Tibial artery (tissue), 4 donors: ENCODE measurements at regions not wholly inside any gene's neighbourhood (a gene's known extent, or its start where the extent isn't known, plus 50 kb on each side); places are given as distances from the start of the nearest gene placed in this dataset.

Source experiments
- DNase-seq, 2 donors: peaks; one replicate each; pipeline ENCODE4 v3.0.0-alpha.2; 2019
- H3K27ac ChIP-seq, 2 donors: fragments of 200-600 bp; sonication (generic) in 1 of 2; 1 replicate in 1 of 2; 2 replicates in 1 of 2; pipeline ENCODE4 v1.5.1; 2018 to 2019; ENCODE audit warnings: mild to moderate bottlenecking in 1 of 2
- H3K27me3 ChIP-seq, 2 donors: fragments of 200-600 bp; sonication (generic) in 1 of 2; one replicate each; pipeline versions ENCODE4 v1.5.1 to v1.6.0; 2016 to 2019
- H3K36me3 ChIP-seq, 3 donors: fragments of 200-600 bp; sonication (generic) in 2 of 3; one replicate each; pipeline ENCODE4 v1.5.1; 2016 to 2019; ENCODE audit warnings: mild to moderate bottlenecking in 2 of 3
- H3K4me1 ChIP-seq, 4 donors: fragments of 200-600 bp; sonication (generic) in 2 of 4; 1 replicate in 3 of 4; 2 replicates in 1 of 4; pipeline ENCODE4 v1.5.1; 2016 to 2019
- H3K4me3 ChIP-seq, 2 donors: fragments of 200-600 bp; sonication (generic) in 1 of 2; 1 replicate in 1 of 2; 2 replicates in 1 of 2; pipeline ENCODE4 v1.5.1; 2018 to 2019; ENCODE audit warnings: mild to moderate bottlenecking in 2 of 2
- H3K9me3 ChIP-seq, 3 donors: fragments of 200-600 bp; sonication (generic) in 1 of 3; one replicate each; pipeline ENCODE4 v1.5.1; 2016 to 2019
- CTCF ChIP-seq, 2 experiments: fragments of 200-600 bp in 1 of 2; fragments of 450-650 bp in 1 of 2; IDR thresholded peaks; one replicate each; pipeline ENCODE4 v1.5.1; 2017 to 2019; ENCODE audit warnings: antibody characterized with exemption in 2 of 2, mild to moderate bottlenecking in 1 of 2, moderate library complexity in 1 of 2
- intact Hi-C: fragments of 100-400 bp; cut with DNase I; formaldehyde crosslinking; loops from one replicate; pipeline ENCODE4 v1.15.0; 2023; ENCODE audit warnings: low total_unique reads

- H3K4me1 ChIP-seq, result no peaks in the 10 kb centered on the region
- DNase-seq, result no peak
- H3K4me3 ChIP-seq, result no peak overlapping the region
- intact Hi-C loops, result no loop called here
- no peak overlapping the region for H3K27ac ChIP-seq
- H3K9me3 ChIP-seq, result no peaks in the 10 kb centered on the region
- H3K27me3 ChIP-seq, result no peaks in the 10 kb centered on the region
- no peaks in the 10 kb centered on the region for H3K36me3 ChIP-seq
- TF ChIP-seq CTCF (IDR thresholded peaks at IDR 0.05), result no peak
Observed at GRCh38 chr5:28165096-28165495, 1126.7 kb upstream of the CDH9 start.

- Histone ChIP-seq H3K27me3 (no peaks in the 10 kb centered on the region), H3K9me3 (no peaks in the 10 kb centered on the region), H3K4me3 (no peak overlapping the region), H3K4me1 (no peaks in the 10 kb centered on the region), H3K36me3 (no peaks in the 10 kb centered on the region), H3K27ac (no peak overlapping the region)
- intact Hi-C loops, result no loop called here
- TF ChIP-seq CTCF (IDR thresholded peaks at IDR 0.05), result no peak
- no peak for DNase-seq
Observed at GRCh38 chr5:28164568-28164967, 1126.2 kb upstream of the CDH9 start.

GRCh38 chr5:28156981-28157380 is 1118.6 kb upstream of the CDH9 start:
- no peak overlapping the region for H3K4me3 ChIP-seq
- no peak for TF ChIP-seq CTCF (IDR thresholded peaks at IDR 0.05)
- no peak overlapping the region for H3K27ac ChIP-seq
- H3K36me3 ChIP-seq, result no peaks in the 10 kb centered on the region
- intact Hi-C loops, result no loop called here
- no peaks in the 10 kb centered on the region for H3K4me1 ChIP-seq
- no peaks in the 10 kb centered on the region for H3K9me3 ChIP-seq
- H3K27me3 ChIP-seq, result no peaks in the 10 kb centered on the region
- no peak for DNase-seq

- Histone ChIP-seq H3K4me3 (no peak overlapping the region), H3K9me3 (no peaks in the 10 kb centered on the region), H3K27me3 (no peaks in the 10 kb centered on the region), H3K27ac (no peak overlapping the region), H3K36me3 (no peaks in the 10 kb centered on the region), H3K4me1 (no peaks in the 10 kb centered on the region)
- DNase-seq, result no peak
- intact Hi-C loops, result no loop called here
- TF ChIP-seq CTCF (IDR thresholded peaks at IDR 0.05), result no peak
Observed at GRCh38 chr5:28143519-28143918, 1105.1 kb upstream of the CDH9 start.

GRCh38 chr5:28132151-28132550 is 1093.8 kb upstream of the CDH9 start:
- H3K9me3 ChIP-seq, result no peaks in the 10 kb centered on the region
- intact Hi-C loops, result no loop called here
- H3K4me3 ChIP-seq, result no peak overlapping the region
- no peaks in the 10 kb centered on the region for H3K36me3 ChIP-seq
- no peaks in the 10 kb centered on the region for H3K27me3 ChIP-seq
- no peak for TF ChIP-seq CTCF (IDR thresholded peaks at IDR 0.05)
- no peak for DNase-seq
- no peak overlapping the region for H3K27ac ChIP-seq
- H3K4me1 ChIP-seq, result no peaks in the 10 kb centered on the region

- no peak for DNase-seq
- no peak overlapping the region for H3K4me3 ChIP-seq
- H3K27ac ChIP-seq, result no peak overlapping the region
- no peak for TF ChIP-seq CTCF (IDR thresholded peaks at IDR 0.05)
- no peaks in the 10 kb centered on the region for H3K4me1 ChIP-seq
- no peaks in the 10 kb centered on the region for H3K36me3 ChIP-seq
- H3K9me3 ChIP-seq, result no peaks in the 10 kb centered on the region
- intact Hi-C loops, result no loop called here
- no peaks in the 10 kb centered on the region for H3K27me3 ChIP-seq
Observed at GRCh38 chr5:28117691-28118090, 1079.3 kb upstream of the CDH9 start.
